ENCODE measurements at regions not wholly inside any gene's neighbourhood (a gene's known extent, or its start where the extent isn't known, plus 50 kb on each side); places are given as distances from the start of the nearest gene placed in this dataset.

DNA sequence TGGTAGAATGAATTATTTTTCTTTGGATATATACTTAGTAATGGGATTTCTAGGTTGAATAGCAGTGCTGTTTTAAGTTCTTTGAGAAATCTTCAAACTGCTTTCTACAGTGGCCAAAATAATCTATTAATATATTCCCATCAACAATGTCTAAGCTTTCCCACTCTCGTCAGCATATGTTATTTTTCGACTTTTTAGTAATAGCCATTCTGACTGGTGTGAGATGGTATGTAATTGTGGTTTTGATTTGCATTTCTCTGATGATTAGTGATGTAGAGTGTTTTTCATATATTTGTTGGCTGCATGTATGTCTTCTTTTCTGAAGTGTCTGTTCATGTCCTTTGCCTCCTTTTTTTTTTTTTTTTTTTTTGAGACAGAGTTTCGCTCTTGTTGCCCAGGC, 90.2 kb upstream of the CSNK1A1L start:
- WGBS (ENCODE audit: insufficient coverage, low coverage, missing lambda C conversion rate) = 0% methylated on average over 2 of the region's 3 CpGs
- in situ Hi-C loops (cut with MboI) = no loop called here
- H3K79me2 ChIP-seq (ENCODE audit: control insufficient read depth, insufficient read depth, low read length) = no peaks in the 10 kb centered on the region
- no peaks in the 10 kb centered on the region for H3K36me3 ChIP-seq (ENCODE audit: control insufficient read depth, insufficient read depth, low read length)
- CTCF ChIA-PET (ENCODE audit: low intra/inter-chr PET ratio) = no interaction called here
- H2AFZ ChIP-seq (ENCODE audit: low read depth, low read length) = no peak overlapping the region
- ATAC-seq = no peak
- no peak for FAIRE-seq
- no peaks in the 10 kb centered on the region for H3K4me1 ChIP-seq (replicated peaks in 1 of 2; ENCODE audit: control insufficient read depth in 2 of 2, insufficient read depth in 2 of 2, low read length in 2 of 2)
- no peak for DNase-seq (ENCODE audit: extremely low read depth in 1 of 4, low spot score in 3 of 4)
- H3K27me3 ChIP-seq (ENCODE audit: control insufficient read depth in 2 of 2, insufficient read depth in 2 of 2, low read length in 2 of 2) = no peaks in the 10 kb centered on the region
- H3K9me3 ChIP-seq (replicated peaks; ENCODE audit: control insufficient read depth, insufficient read depth, low read depth, low read length) = no peaks in the 10 kb centered on the region
- POLR2A ChIA-PET = no interaction called here
- no peak overlapping the region for H3K4me2 ChIP-seq (ENCODE audit: insufficient read depth, low read length)
- no TSS peak for BruUV-seq (replicated peaks)
- H3K9me1 ChIP-seq (ENCODE audit: control insufficient read depth, insufficient read depth, low read length) = no peaks in the 10 kb centered on the region
- H3K9ac ChIP-seq (ENCODE audit: insufficient read depth in 1 of 2, low read depth in 2 of 2, low read length in 2 of 2) = no peak overlapping the region
- H3K27ac ChIP-seq (ENCODE audit: extremely low read depth, low read depth, low read length) = no peak overlapping the region
- intact Hi-C loops (cut with micrococcal nuclease) = no loop called here
- TF ChIP-seq HDAC3 (IDR thresholded peaks at IDR 0.05; ENCODE audit: borderline replicate concordance, partially characterized antibody) (no peak), POLR2AphosphoS5 (IDR thresholded peaks at IDR 0.05; ENCODE audit: control insufficient read depth, insufficient read depth, low read depth, low read length) (no peak), ELF1 (tag; IDR thresholded peaks at IDR 0.05) (no peak), MAFK (IDR thresholded peaks at IDR 0.05; ENCODE audit: low read length) (no peak), RAD51 (IDR thresholded peaks at IDR 0.05; ENCODE audit: borderline replicate concordance, low read depth) (no peak), ZC3H4 (CRISPR knock-in tag; IDR thresholded peaks at IDR 0.05; ENCODE audit: borderline replicate concordance) (no peak), RCOR1 (IDR thresholded peaks at IDR 0.05; ENCODE audit: borderline replicate concordance in 1 of 2, low read depth in 2 of 2, low read length in 2 of 2) (no peak), SRSF9 (IDR thresholded peaks at IDR 0.05; ENCODE audit: borderline replicate concordance, low read depth, low read length) (no peak), ZNF165 (CRISPR knock-in tag; IDR thresholded peaks at IDR 0.05; ENCODE audit: borderline replicate concordance) (no peak), ESRRA (IDR thresholded peaks at IDR 0.05; ENCODE audit: borderline replicate concordance, low read depth) (no peak), PYGO2 (tag; IDR thresholded peaks at IDR 0.05) (no peak)
- TF ChIP-seq, protein P1, sequence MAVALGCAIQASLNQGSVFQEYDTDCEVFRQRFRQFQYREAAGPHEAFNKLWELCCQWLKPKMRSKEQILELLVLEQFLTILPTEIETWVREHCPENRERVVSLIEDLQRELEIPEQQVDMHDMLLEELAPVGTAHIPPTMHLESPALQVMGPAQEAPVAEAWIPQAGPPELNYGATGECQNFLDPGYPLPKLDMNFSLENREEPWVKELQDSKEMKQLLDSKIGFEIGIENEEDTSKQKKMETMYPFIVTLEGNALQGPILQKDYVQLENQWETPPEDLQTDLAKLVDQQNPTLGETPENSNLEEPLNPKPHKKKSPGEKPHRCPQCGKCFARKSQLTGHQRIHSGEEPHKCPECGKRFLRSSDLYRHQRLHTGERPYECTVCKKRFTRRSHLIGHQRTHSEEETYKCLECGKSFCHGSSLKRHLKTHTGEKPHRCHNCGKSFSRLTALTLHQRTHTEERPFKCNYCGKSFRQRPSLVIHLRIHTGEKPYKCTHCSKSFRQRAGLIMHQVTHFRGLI (CRISPR knock-in tag; IDR thresholded peaks at IDR 0.05) = no peak
- TF ChIP-seq, protein P2, sequence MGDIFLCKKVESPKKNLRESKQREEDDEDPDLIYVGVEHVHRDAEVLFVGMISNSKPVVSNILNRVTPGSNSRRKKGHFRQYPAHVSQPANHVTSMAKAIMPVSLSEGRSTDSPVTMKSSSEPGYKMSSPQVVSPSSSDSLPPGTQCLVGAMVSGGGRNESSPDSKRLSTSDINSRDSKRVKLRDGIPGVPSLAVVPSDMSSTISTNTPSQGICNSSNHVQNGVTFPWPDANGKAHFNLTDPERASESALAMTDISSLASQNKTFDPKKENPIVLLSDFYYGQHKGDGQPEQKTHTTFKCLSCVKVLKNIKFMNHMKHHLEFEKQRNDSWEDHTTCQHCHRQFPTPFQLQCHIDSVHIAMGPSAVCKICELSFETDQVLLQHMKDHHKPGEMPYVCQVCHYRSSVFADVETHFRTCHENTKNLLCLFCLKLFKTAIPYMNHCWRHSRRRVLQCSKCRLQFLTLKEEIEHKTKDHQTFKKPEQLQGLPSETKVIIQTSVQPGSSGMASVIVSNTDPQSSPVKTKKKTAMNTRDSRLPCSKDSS (IDR thresholded peaks at IDR 0.05; ENCODE audit: low read depth, partially characterized antibody) = no peak
- TF ChIP-seq, protein P3, sequence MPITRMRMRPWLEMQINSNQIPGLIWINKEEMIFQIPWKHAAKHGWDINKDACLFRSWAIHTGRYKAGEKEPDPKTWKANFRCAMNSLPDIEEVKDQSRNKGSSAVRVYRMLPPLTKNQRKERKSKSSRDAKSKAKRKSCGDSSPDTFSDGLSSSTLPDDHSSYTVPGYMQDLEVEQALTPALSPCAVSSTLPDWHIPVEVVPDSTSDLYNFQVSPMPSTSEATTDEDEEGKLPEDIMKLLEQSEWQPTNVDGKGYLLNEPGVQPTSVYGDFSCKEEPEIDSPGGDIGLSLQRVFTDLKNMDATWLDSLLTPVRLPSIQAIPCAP (CRISPR knock-in tag; IDR thresholded peaks at IDR 0.05; ENCODE audit: borderline replicate concordance) = no peak
- TF ChIP-seq, protein P4, sequence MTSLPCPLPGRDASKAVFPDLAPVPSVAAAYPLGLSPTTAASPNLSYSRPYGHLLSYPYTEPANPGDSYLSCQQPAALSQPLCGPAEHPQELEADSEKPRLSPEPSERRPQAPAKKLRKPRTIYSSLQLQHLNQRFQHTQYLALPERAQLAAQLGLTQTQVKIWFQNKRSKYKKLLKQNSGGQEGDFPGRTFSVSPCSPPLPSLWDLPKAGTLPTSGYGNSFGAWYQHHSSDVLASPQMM (CRISPR knock-in tag; IDR thresholded peaks at IDR 0.05) = no peak
- no peak overlapping the region for H3K4me3 ChIP-seq
- H4K20me1 ChIP-seq (replicated peaks; ENCODE audit: control insufficient read depth, insufficient read depth, low read length) = no peaks in the 10 kb centered on the region
